K562 (cell line): ENCODE measurements at regions not wholly inside any gene's neighbourhood (a gene's known extent, or its start where the extent isn't known, plus 50 kb on each side); places are given as distances from the start of the nearest gene placed in this dataset.

ENCODE experiments used
- ATAC-seq: fragments of 200-7000 bp; cut with Tn5 transposase; 3 replicates; pipeline ENCODE4 v1.9.1; 2020; ENCODE audit warnings: moderate library complexity
- BruUV-seq: library from RNA; stranded (reverse); fragments of 400-500 nt; replicated peaks from 2 replicates; lab custom pipeline; 2021; lab: Mats Ljungman, UMichigan
- CTCF ChIA-PET: fragments of 300-600 bp; formaldehyde crosslinking; extraction: SDS; loops from one replicate; lab custom pipeline; 2021; ENCODE audit warnings: low intra/inter-chr PET ratio; lab: Yijun Ruan, JAX
- POLR2A ChIA-PET: fragments of 300-600, 350-650 bp; sonication (Branson Sonifier 250); formaldehyde crosslinking; extraction: SDS; loops from one replicate; lab custom pipeline; 2021; ENCODE audit warnings: antibody characterized with exemption, inconsistent platforms; lab: Yijun Ruan, JAX
- DNase-seq, 4 experiments: peaks; one replicate each; pipeline versions ENCODE4 v3.0.0 to v3.0.0-alpha.2; 2011 to 2018; ENCODE audit warnings: low spot score in 3 of 4, mixed read lengths in 3 of 4; ENCODE audit errors: extremely low read depth in 1 of 4
- FAIRE-seq: peaks from 2 replicates; lab custom pipeline; 2011; peaks lifted over from hg19 to GRCh38; lab: Jason Lieb, UNC
- H2AFZ ChIP-seq: 2 replicates; pipeline ENCODE4 v1.6.0; 2011; ENCODE audit warnings: low read depth, low read length, control low read depth, inconsistent platforms
- H3K27ac ChIP-seq: fragments of 200-600 bp; 3 replicates; pipeline ENCODE4 v1.8.0; 2011; ENCODE audit warnings: low read depth, mild to moderate bottlenecking, control low read depth, inconsistent platforms, low read length, moderate library complexity, mixed read lengths; ENCODE audit errors: extremely low read depth
- H3K27me3 ChIP-seq, 2 experiments: fragments of 300-600 bp in 1 of 2; 2 replicates in 1 of 2; 3 replicates in 1 of 2; pipeline versions ENCODE4 v1.6.0 to v1.8.0; 2011; ENCODE audit warnings: inconsistent platforms in 2 of 2, low read length in 2 of 2, mild to moderate bottlenecking in 1 of 2, mixed read lengths in 1 of 2, moderate library complexity in 1 of 2; ENCODE audit not compliant: control insufficient read depth in 2 of 2, insufficient read depth in 2 of 2
- H3K36me3 ChIP-seq: fragments of 300-600 bp; 3 replicates; pipeline ENCODE4 v1.8.0; 2011; ENCODE audit warnings: mild to moderate bottlenecking, low read length, inconsistent platforms; ENCODE audit not compliant: control insufficient read depth, insufficient read depth
- H3K4me1 ChIP-seq, 2 experiments: fragments of 200-600 bp in 1 of 2; replicated peaks in 1 of 2; 2 replicates in 1 of 2; 3 replicates in 1 of 2; pipeline versions ENCODE4 v1.5.1 to v1.8.0; 2011; ENCODE audit warnings: inconsistent platforms in 2 of 2, low read length in 2 of 2, mild to moderate bottlenecking in 1 of 2, mixed read lengths in 1 of 2, moderate library complexity in 1 of 2; ENCODE audit not compliant: control insufficient read depth in 2 of 2, insufficient read depth in 2 of 2
- H3K4me2 ChIP-seq: 2 replicates; pipeline ENCODE4 v1.6.1; 2011; ENCODE audit warnings: low read length, control low read depth, inconsistent platforms, mixed read lengths; ENCODE audit not compliant: insufficient read depth
- H3K4me3 ChIP-seq: fragments of 200-600 bp; sonication (generic), shearing (Covaris generic); 2 replicates; pipeline ENCODE4 v1.5.1; 2016; ENCODE audit warnings: control low read depth, inconsistent platforms
- H3K79me2 ChIP-seq: fragments of 200-600 bp; 3 replicates; pipeline ENCODE4 v1.8.0; 2011; ENCODE audit warnings: low read length, inconsistent platforms; ENCODE audit not compliant: control insufficient read depth, insufficient read depth
- H3K9ac ChIP-seq, 2 experiments: 2 replicates each; pipeline versions ENCODE4 v1.6.0 to v1.6.1; 2011; ENCODE audit warnings: low read depth in 2 of 2, low read length in 2 of 2, control low read depth in 1 of 2, inconsistent platforms in 1 of 2, mild to moderate bottlenecking in 1 of 2, mixed read lengths in 1 of 2; ENCODE audit not compliant: insufficient read depth in 1 of 2
- H3K9me1 ChIP-seq: one replicate; pipeline ENCODE4 v1.6.0; 2011; ENCODE audit warnings: inconsistent platforms, mild to moderate bottlenecking, low read length, moderate library complexity; ENCODE audit not compliant: control insufficient read depth, insufficient read depth
- H3K9me3 ChIP-seq: replicated peaks from 2 replicates; pipeline ENCODE4 v1.5.1; 2011; ENCODE audit warnings: low read depth, low read length, inconsistent platforms; ENCODE audit not compliant: control insufficient read depth, insufficient read depth
- H4K20me1 ChIP-seq: replicated peaks from 2 replicates; pipeline ENCODE4 v1.6.1; 2011; ENCODE audit warnings: low read length, inconsistent platforms, mixed read lengths; ENCODE audit not compliant: control insufficient read depth, insufficient read depth
- ERF ChIP-seq: fragments of 450-650 bp; formaldehyde crosslinking; IDR thresholded peaks from 2 replicates; pipeline ENCODE4 v1.4.0; 2020; ENCODE audit warnings: mild to moderate bottlenecking, mixed read lengths
- HEY1 ChIP-seq: fragments of 250-450 bp; sonication (Bioruptor Pico); IDR thresholded peaks from 2 replicates; pipeline ENCODE4 v1.5.0; 2020; ENCODE audit warnings: mild to moderate bottlenecking, moderate library complexity, borderline replicate concordance
- PCBP2 ChIP-seq: fragments of 200-400 bp; formaldehyde crosslinking; IDR thresholded peaks from 2 replicates; pipeline ENCODE4 v1.6.1; 2018; ENCODE audit warnings: low read length, low read depth, mild to moderate bottlenecking, moderate library complexity; ENCODE audit not compliant: poor library complexity, severe bottlenecking
- SP2 ChIP-seq: IDR thresholded peaks from 2 replicates; pipeline ENCODE4 v1.6.1; 2011; ENCODE audit warnings: mild to moderate bottlenecking, low read depth, low read length, moderate library complexity; ENCODE audit not compliant: poor library complexity, severe bottlenecking; ENCODE audit errors: extremely low read depth
- ZNF140 ChIP-seq: fragments of 250-450 bp; sonication (Bioruptor Pico); IDR thresholded peaks from 2 replicates; pipeline ENCODE4 v1.8.0; 2021; ENCODE audit warnings: moderate library complexity, mild to moderate bottlenecking, inconsistent platforms
- ZNF184 ChIP-seq: sonication (generic); formaldehyde crosslinking; IDR thresholded peaks from 2 replicates; pipeline ENCODE4 v1.5.0; 2020; ENCODE audit warnings: missing genetic modification reagents
- WGBS: fragments of 100-300 bp; shearing (Covaris generic); methylation state at CpG from one replicate; pipeline ENCODE4 v1.1.6; 2016; ENCODE audit warnings: low coverage, mixed read lengths; ENCODE audit not compliant: insufficient coverage; ENCODE audit errors: missing lambda C conversion rate; 5-methylcytosine and 5-hydroxymethylcytosine counted together
- in situ Hi-C: fragments of 300-500 bp; cut with MboI; formaldehyde crosslinking; loops from 4 replicates; pipeline ENCODE4 v1.15.0; 2018; ENCODE audit warnings: inconsistent platforms, mixed read lengths
- intact Hi-C: fragments of 100-400 bp; cut with micrococcal nuclease; formaldehyde crosslinking; loops from 2 replicates; pipeline ENCODE4 v1.14.2; 2022
- TF ChIP-seq, protein P1 (sequence below): fragments of 250-450 bp; sonication (Bioruptor Pico); IDR thresholded peaks from 2 replicates; pipeline ENCODE4 v1.4.0; 2020; ENCODE audit warnings: mild to moderate bottlenecking, moderate library complexity
- TF ChIP-seq, protein P2 (sequence below): fragments of 250-450 bp; sonication (Bioruptor Pico); IDR thresholded peaks from 2 replicates; pipeline ENCODE4 v1.5.0; 2021; ENCODE audit warnings: mild to moderate bottlenecking, moderate library complexity
- TF ChIP-seq, protein P3 (sequence below): sonication (generic); formaldehyde crosslinking; IDR thresholded peaks from 2 replicates; pipeline ENCODE4 v1.8.0; 2022; ENCODE audit warnings: missing genetic modification reagents, mild to moderate bottlenecking, moderate library complexity, borderline replicate concordance

DNA sequence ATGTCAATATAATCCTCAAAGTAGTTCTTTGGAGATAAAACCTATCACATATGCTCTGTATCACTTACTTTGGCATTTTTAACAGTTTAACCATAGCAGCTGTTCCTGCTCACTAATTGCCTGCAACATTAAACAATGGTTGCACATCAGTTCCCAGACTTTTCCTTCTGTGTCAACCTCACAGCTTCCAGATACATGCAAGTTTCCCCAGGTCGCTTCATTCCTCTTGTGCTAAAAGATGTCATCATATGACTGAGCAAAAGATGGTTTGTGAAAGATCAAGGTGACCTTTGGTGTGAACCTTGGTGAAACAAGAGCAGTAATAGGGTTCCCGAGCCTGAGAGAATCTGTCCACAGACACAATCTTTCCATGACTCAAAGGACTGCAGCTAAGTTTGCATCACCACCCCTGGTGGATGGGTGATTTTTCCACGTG is 500.4 kb upstream of the PAPPA start:
- H3K9me3 ChIP-seq: no peaks in the 10 kb centered on the region
- CTCF ChIA-PET: no interaction called here
- intact Hi-C loops: no loop called here
- H2AFZ ChIP-seq: no peak overlapping the region
- H3K4me2 ChIP-seq: no peak overlapping the region
- no TSS peak for BruUV-seq
- H3K4me3 ChIP-seq: no peak overlapping the region
- H3K4me1 ChIP-seq: no peaks in the 10 kb centered on the region
- no peaks in the 10 kb centered on the region for H3K79me2 ChIP-seq
- WGBS: 0% methylated on average over 3 of the region's 3 CpGs
- FAIRE-seq (no peak), DNase-seq (no peak), ATAC-seq (no peak)
- H4K20me1 ChIP-seq: no peaks in the 10 kb centered on the region
- no peaks in the 10 kb centered on the region for H3K27me3 ChIP-seq
- H3K27ac ChIP-seq: no peak overlapping the region
- H3K36me3 ChIP-seq: no peaks in the 10 kb centered on the region
- POLR2A ChIA-PET: no interaction called here
- no peaks in the 10 kb centered on the region for H3K9me1 ChIP-seq
- TF ChIP-seq ERF (CRISPR knock-in tag): no peak
- no peak for TF ChIP-seq ZNF140 (CRISPR knock-in tag)
- TF ChIP-seq, protein P1, sequence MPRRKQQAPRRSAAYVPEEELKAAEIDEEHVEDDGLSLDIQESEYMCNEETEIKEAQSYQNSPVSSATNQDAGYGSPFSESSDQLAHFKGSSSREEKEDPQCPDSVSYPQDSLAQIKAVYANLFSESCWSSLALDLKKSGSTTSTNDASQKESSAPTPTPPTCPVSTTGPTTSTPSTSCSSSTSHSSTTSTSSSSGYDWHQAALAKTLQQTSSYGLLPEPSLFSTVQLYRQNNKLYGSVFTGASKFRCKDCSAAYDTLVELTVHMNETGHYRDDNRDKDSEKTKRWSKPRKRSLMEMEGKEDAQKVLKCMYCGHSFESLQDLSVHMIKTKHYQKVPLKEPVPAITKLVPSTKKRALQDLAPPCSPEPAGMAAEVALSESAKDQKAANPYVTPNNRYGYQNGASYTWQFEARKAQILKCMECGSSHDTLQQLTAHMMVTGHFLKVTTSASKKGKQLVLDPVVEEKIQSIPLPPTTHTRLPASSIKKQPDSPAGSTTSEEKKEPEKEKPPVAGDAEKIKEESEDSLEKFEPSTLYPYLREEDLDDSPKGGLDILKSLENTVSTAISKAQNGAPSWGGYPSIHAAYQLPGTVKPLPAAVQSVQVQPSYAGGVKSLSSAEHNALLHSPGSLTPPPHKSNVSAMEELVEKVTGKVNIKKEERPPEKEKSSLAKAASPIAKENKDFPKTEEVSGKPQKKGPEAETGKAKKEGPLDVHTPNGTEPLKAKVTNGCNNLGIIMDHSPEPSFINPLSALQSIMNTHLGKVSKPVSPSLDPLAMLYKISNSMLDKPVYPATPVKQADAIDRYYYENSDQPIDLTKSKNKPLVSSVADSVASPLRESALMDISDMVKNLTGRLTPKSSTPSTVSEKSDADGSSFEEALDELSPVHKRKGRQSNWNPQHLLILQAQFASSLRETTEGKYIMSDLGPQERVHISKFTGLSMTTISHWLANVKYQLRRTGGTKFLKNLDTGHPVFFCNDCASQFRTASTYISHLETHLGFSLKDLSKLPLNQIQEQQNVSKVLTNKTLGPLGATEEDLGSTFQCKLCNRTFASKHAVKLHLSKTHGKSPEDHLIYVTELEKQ (CRISPR knock-in tag): no peak
- no peak for TF ChIP-seq SP2
- TF ChIP-seq HEY1: no peak
- no peak for TF ChIP-seq ZNF184 (CRISPR knock-in tag)
- TF ChIP-seq, protein P2, sequence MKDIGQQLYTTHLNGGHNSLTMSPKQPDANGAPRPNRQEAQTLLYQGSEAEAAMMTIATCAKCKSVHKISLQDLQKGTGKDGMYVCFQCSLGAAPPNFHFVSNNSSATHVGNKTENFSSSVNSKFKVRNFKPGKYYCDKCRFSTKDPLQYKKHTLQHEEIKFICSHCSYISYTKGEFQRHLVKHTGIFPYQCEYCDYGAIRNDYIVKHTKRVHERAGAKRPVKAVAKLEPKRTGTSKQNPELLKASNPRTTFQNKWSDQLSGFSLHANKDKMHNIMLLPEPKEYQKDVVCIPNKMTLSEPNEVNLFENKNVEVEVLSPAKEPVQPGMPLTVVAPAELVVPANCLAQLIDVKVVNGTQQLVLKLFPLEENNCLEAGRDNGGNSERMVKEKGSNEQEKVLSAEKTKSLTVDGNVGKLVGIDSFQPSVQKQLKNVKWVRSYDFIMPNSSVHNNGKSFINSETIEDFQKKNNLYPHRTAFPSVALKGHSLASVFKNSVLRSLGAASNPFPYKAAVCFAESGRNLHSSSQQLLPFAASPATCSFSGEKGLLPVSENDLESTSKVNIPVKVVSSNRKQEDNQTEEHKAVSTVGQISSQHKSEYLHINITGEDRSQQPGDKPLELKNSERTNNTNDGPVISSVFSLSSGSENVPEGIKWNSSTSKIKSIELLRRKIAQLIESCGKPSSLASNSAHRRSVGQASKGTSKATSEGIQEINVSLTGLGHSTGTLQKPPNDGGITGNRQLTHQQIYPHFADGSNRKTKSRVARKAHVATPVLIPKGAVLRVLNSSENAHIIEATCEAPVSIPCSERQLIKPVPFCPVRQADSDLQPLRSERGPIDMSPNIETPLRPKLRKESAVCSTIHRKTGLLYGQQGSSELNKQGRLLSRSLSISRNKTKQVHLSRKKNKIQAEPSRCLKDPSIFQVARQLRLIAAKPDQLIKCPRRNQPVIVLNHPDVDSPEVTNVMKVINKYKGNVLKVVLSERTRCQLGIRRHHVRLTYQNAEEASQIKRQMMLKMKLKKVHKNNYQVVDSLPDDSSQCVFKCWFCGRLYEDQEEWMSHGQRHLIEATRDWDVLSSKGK: no peak
- TF ChIP-seq PCBP2: no peak
- TF ChIP-seq, protein P3, sequence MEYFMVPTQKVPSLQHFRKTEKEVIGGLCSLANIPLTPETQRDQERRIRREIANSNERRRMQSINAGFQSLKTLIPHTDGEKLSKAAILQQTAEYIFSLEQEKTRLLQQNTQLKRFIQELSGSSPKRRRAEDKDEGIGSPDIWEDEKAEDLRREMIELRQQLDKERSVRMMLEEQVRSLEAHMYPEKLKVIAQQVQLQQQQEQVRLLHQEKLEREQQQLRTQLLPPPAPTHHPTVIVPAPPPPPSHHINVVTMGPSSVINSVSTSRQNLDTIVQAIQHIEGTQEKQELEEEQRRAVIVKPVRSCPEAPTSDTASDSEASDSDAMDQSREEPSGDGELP (CRISPR knock-in tag): no peak
- TF ChIP-seq, all 486 proteins: peak for 0
- in situ Hi-C loops: no loop called here
- H3K9ac ChIP-seq: no peak overlapping the region
